ENCODE measurements at regions not wholly inside any gene's neighbourhood (a gene's known extent, or its start where the extent isn't known, plus 50 kb on each side); places are given as distances from the start of the nearest gene placed in this dataset.

- 0 out of 2 replicates have a peak, but pooled peaks cover 4% of the 10 kb centered on the region for H3K4me1 Mint-ChIP-seq
- H3K27ac Mint-ChIP-seq = no peak overlapping the region
- ChIA-PET POLR2A (no interaction called here), CTCF (no interaction called here)
- no peaks in the 10 kb centered on the region for H3K36me3 Mint-ChIP-seq
- H3K27me3 Mint-ChIP-seq (ENCODE audit: low read depth) = no peaks in the 10 kb centered on the region
- no peak for ATAC-seq
- TF ChIP-seq JUN (CRISPR knock-in tag; IDR thresholded peaks at IDR 0.05) = no peak
- no peak for TF ChIP-seq CDX4 (CRISPR knock-in tag; IDR thresholded peaks at IDR 0.05; ENCODE audit: borderline replicate concordance)
- no peak for TF ChIP-seq ZNF416 (CRISPR knock-in tag; IDR thresholded peaks at IDR 0.05)
- TF ChIP-seq, protein P1, sequence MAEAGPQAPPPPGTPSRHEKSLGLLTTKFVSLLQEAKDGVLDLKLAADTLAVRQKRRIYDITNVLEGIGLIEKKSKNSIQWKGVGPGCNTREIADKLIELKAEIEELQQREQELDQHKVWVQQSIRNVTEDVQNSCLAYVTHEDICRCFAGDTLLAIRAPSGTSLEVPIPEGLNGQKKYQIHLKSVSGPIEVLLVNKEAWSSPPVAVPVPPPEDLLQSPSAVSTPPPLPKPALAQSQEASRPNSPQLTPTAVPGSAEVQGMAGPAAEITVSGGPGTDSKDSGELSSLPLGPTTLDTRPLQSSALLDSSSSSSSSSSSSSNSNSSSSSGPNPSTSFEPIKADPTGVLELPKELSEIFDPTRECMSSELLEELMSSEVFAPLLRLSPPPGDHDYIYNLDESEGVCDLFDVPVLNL (CRISPR knock-in tag; IDR thresholded peaks at IDR 0.05; ENCODE audit: borderline replicate concordance, low read depth) = no peak
- no peak for TF ChIP-seq ZSCAN18 (CRISPR knock-in tag; IDR thresholded peaks at IDR 0.05)
- TF ChIP-seq SOX15 (CRISPR knock-in tag; IDR thresholded peaks at IDR 0.05) = no peak
- TF ChIP-seq, protein P2, sequence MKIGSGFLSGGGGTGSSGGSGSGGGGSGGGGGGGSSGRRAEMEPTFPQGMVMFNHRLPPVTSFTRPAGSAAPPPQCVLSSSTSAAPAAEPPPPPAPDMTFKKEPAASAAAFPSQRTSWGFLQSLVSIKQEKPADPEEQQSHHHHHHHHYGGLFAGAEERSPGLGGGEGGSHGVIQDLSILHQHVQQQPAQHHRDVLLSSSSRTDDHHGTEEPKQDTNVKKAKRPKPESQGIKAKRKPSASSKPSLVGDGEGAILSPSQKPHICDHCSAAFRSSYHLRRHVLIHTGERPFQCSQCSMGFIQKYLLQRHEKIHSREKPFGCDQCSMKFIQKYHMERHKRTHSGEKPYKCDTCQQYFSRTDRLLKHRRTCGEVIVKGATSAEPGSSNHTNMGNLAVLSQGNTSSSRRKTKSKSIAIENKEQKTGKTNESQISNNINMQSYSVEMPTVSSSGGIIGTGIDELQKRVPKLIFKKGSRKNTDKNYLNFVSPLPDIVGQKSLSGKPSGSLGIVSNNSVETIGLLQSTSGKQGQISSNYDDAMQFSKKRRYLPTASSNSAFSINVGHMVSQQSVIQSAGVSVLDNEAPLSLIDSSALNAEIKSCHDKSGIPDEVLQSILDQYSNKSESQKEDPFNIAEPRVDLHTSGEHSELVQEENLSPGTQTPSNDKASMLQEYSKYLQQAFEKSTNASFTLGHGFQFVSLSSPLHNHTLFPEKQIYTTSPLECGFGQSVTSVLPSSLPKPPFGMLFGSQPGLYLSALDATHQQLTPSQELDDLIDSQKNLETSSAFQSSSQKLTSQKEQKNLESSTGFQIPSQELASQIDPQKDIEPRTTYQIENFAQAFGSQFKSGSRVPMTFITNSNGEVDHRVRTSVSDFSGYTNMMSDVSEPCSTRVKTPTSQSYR (CRISPR knock-in tag; IDR thresholded peaks at IDR 0.05) = no peak
- no peak for TF ChIP-seq ATF1 (CRISPR knock-in tag; IDR thresholded peaks at IDR 0.05)
- TF ChIP-seq NR1H2 (CRISPR knock-in tag; IDR thresholded peaks at IDR 0.05) = no peak
- no peak for TF ChIP-seq TP53 (CRISPR knock-in tag; IDR thresholded peaks at IDR 0.05)
- DNase-seq (ENCODE audit: low spot score) = no peak
- peaks cover under 1% of the 10 kb centered on the region for H3K9me3 Mint-ChIP-seq
- H3K4me3 Mint-ChIP-seq = no peak overlapping the region
Observed at GRCh38 chr15:45892182-45892581, 257.4 kb downstream of the SQOR start.

DNA sequence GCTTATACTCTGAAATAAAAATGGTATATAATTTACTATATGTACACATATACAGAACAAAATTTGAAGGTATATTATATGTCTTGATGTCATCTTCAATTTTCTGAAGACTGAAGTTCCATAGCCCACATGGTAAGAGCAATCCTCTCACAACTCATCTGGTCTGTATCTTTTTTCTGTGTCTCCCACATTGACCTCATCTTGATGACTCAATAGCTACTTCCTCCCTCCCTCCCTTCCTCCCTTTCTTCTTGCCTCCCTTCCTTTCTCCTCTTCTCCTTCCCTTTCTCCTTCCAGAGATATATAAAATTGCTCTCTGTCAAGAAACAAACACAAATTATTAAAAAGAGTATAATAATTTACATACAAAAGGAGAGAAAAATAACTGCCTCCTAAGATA is 268.5 kb downstream of the SQOR start:
- ChIA-PET POLR2A (no interaction called here), CTCF (no interaction called here)
- DNase-seq (ENCODE audit: low spot score) (no peak), ATAC-seq (no peak)
- no peak overlapping the region for H3K27ac Mint-ChIP-seq
- peaks cover 3% of the 10 kb centered on the region; the same call in 1 of the 2 replicates for H3K36me3 Mint-ChIP-seq
- H3K27me3 Mint-ChIP-seq (ENCODE audit: low read depth) = no peaks in the 10 kb centered on the region
- H3K4me1 Mint-ChIP-seq = no peaks in the 10 kb centered on the region
- no peak overlapping the region for H3K4me3 Mint-ChIP-seq
- H3K9me3 Mint-ChIP-seq = peaks cover 13% of the 10 kb centered on the region
- TF ChIP-seq AR (CRISPR knock-in tag; IDR thresholded peaks at IDR 0.05) (no peak), PRDM15 (CRISPR knock-in tag; IDR thresholded peaks at IDR 0.05) (no peak), TEAD4 (CRISPR knock-in tag; IDR thresholded peaks at IDR 0.05) (no peak), ETV6 (CRISPR knock-in tag; IDR thresholded peaks at IDR 0.05) (no peak), MLX (CRISPR knock-in tag; IDR thresholded peaks at IDR 0.05) (no peak), CREB1 (CRISPR knock-in tag; IDR thresholded peaks at IDR 0.05) (no peak), ZNF423 (CRISPR knock-in tag; IDR thresholded peaks at IDR 0.05) (no peak), NR1H2 (CRISPR knock-in tag; IDR thresholded peaks at IDR 0.05) (no peak), ZSCAN18 (CRISPR knock-in tag; IDR thresholded peaks at IDR 0.05) (no peak)
- TF ChIP-seq, protein P3, sequence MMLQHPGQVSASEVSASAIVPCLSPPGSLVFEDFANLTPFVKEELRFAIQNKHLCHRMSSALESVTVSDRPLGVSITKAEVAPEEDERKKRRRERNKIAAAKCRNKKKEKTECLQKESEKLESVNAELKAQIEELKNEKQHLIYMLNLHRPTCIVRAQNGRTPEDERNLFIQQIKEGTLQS (CRISPR knock-in tag; conservative IDR thresholded peaks at IDR 0.05) = no peak

All from WTC11 (cell line).